H9 (cell line): ENCODE measurements at regions not wholly inside any gene's neighbourhood (a gene's known extent, or its start where the extent isn't known, plus 50 kb on each side); places are given as distances from the start of the nearest gene placed in this dataset.

Source experiments
- DNase-seq: peaks from one replicate; pipeline ENCODE4 v3.0.0-alpha.2; 2017
- H2AFZ ChIP-seq: one replicate; pipeline ENCODE4 v1.6.1; 2013; ENCODE audit warnings: mild to moderate bottlenecking, low read length, control low read depth, moderate library complexity
- H2AK5ac ChIP-seq: 2 replicates; pipeline ENCODE4 v1.6.1; 2013; ENCODE audit warnings: low read length, control low read depth, mixed read lengths; ENCODE audit not compliant: insufficient read length
- H2BK120ac ChIP-seq: one replicate; pipeline ENCODE4 v1.6.1; 2013; ENCODE audit warnings: low read depth, mild to moderate bottlenecking, low read length, control low read depth, inconsistent platforms; ENCODE audit not compliant: poor library complexity, severe bottlenecking
- H2BK12ac ChIP-seq: 2 replicates; pipeline ENCODE4 v1.6.1; 2013; ENCODE audit warnings: low read length, control low read depth, mixed read lengths, low read depth; ENCODE audit not compliant: insufficient read length
- H2BK15ac ChIP-seq: 2 replicates; pipeline ENCODE4 v1.6.1; 2013; ENCODE audit warnings: low read depth, low read length, control low read depth
- H2BK20ac ChIP-seq: one replicate; pipeline ENCODE4 v1.6.1; 2013; ENCODE audit warnings: low read depth, mild to moderate bottlenecking, low read length, control low read depth, inconsistent platforms; ENCODE audit not compliant: poor library complexity, severe bottlenecking
- H2BK5ac ChIP-seq: 2 replicates; pipeline ENCODE4 v1.6.1; 2013; ENCODE audit warnings: low read length, control low read depth, mixed read lengths; ENCODE audit not compliant: insufficient read length
- H3K14ac ChIP-seq: 2 replicates; pipeline ENCODE4 v1.6.1; 2013; ENCODE audit warnings: low read length, control low read depth; ENCODE audit not compliant: insufficient read depth
- H3K18ac ChIP-seq: 2 replicates; pipeline ENCODE4 v1.6.1; 2013; ENCODE audit warnings: low read depth, mild to moderate bottlenecking, mixed read lengths, low read length, control low read depth; ENCODE audit not compliant: insufficient read length
- H3K23ac ChIP-seq: 2 replicates; pipeline ENCODE4 v1.6.1; 2013; ENCODE audit warnings: low read length, control low read depth, mixed read lengths, low read depth; ENCODE audit not compliant: insufficient read length
- H3K23me2 ChIP-seq: 2 replicates; pipeline ENCODE4 v1.6.1; 2013; ENCODE audit warnings: low read depth, mild to moderate bottlenecking, mixed read lengths, low read length, control low read depth; ENCODE audit not compliant: insufficient read length, poor library complexity, severe bottlenecking
- H3K27ac ChIP-seq: 2 replicates; pipeline ENCODE4 v1.5.1; 2013; ENCODE audit warnings: low read length, control low read depth, mixed read lengths, low read depth; ENCODE audit not compliant: insufficient read length
- H3K27me3 ChIP-seq: 2 replicates; pipeline ENCODE4 v1.6.1; 2013; ENCODE audit warnings: low read length, control low read depth, inconsistent platforms; ENCODE audit not compliant: insufficient read depth
- H3K4ac ChIP-seq: 2 replicates; pipeline ENCODE4 v1.6.1; 2013; ENCODE audit warnings: low read depth, mild to moderate bottlenecking, control low read depth, inconsistent platforms, low read length, moderate library complexity
- H3K4me1 ChIP-seq: 2 replicates; pipeline ENCODE4 v1.6.1; 2013; ENCODE audit warnings: low read length, control low read depth, inconsistent platforms; ENCODE audit not compliant: insufficient read depth
- H3K4me2 ChIP-seq: 2 replicates; pipeline ENCODE4 v1.6.1; 2013; ENCODE audit warnings: low read length, control low read depth, mixed read lengths; ENCODE audit not compliant: insufficient read length, insufficient read depth
- H3K56ac ChIP-seq: 2 replicates; pipeline ENCODE4 v1.6.1; 2013; ENCODE audit warnings: low read depth, mild to moderate bottlenecking, mixed read lengths, low read length, control low read depth; ENCODE audit not compliant: insufficient read length
- H3K79me1 ChIP-seq: 2 replicates; pipeline ENCODE4 v1.6.1; 2013; ENCODE audit warnings: low read depth, mild to moderate bottlenecking, moderate library complexity, low read length, control low read depth, inconsistent platforms; ENCODE audit not compliant: insufficient read depth, poor library complexity, severe bottlenecking
- H3K79me2 ChIP-seq: 2 replicates; pipeline ENCODE4 v1.6.1; 2013; ENCODE audit warnings: low read length, control low read depth, inconsistent platforms; ENCODE audit not compliant: insufficient read depth
- H3K9ac ChIP-seq: 2 replicates; pipeline ENCODE4 v1.6.1; 2013; ENCODE audit warnings: low read length, control low read depth, mixed read lengths; ENCODE audit not compliant: insufficient read length; ENCODE audit errors: extremely low read depth
- H3K9me3 ChIP-seq: one replicate; pipeline ENCODE4 v1.6.1; 2013; ENCODE audit warnings: low read depth, low read length, inconsistent platforms; ENCODE audit not compliant: control insufficient read depth
- H3T11ph ChIP-seq: one replicate; pipeline ENCODE4 v1.6.1; 2013; ENCODE audit warnings: mild to moderate bottlenecking, low read length, control low read depth, inconsistent platforms
- H4K20me1 ChIP-seq: one replicate; pipeline ENCODE4 v1.6.1; 2013; ENCODE audit not compliant: control insufficient read depth, insufficient read length, insufficient read depth
- H4K5ac ChIP-seq: 2 replicates; pipeline ENCODE4 v1.6.1; 2013; ENCODE audit warnings: low read depth, mild to moderate bottlenecking, mixed read lengths, low read length, control low read depth; ENCODE audit not compliant: insufficient read length
- H4K8ac ChIP-seq: replicated peaks from 2 replicates; pipeline ENCODE4 v1.6.1; 2013; ENCODE audit warnings: low read length, control low read depth, mixed read lengths, low read depth; ENCODE audit not compliant: insufficient read length
- H4K91ac ChIP-seq: 2 replicates; pipeline ENCODE4 v1.6.1; 2013; ENCODE audit warnings: low read depth, mild to moderate bottlenecking, moderate library complexity, mixed read lengths, low read length, control low read depth; ENCODE audit not compliant: insufficient read length
- H3K27ac Mint-ChIP-seq, 3 experiments: 2 replicates in 2 of 3; 3 replicates in 1 of 3; pipeline ENCODE4 v1.8.0; 2020 to 2021; ENCODE audit warnings: mixed read lengths in 3 of 3, mild to moderate bottlenecking in 1 of 3, moderate library complexity in 1 of 3
- H3K27me3 Mint-ChIP-seq: 2 replicates; pipeline ENCODE4 v1.8.0; 2021; ENCODE audit warnings: low read depth, mild to moderate bottlenecking, moderate library complexity, mixed read lengths
- H3K36me3 Mint-ChIP-seq, 3 experiments: 2 replicates in 2 of 3; 3 replicates in 1 of 3; pipeline ENCODE4 v1.8.0; 2020 to 2021; ENCODE audit warnings: low read depth in 3 of 3, mixed read lengths in 3 of 3; ENCODE audit not compliant: insufficient read depth in 1 of 3
- H3K4me1 Mint-ChIP-seq, 2 experiments: 2 replicates each; pipeline ENCODE4 v1.8.0; 2020; ENCODE audit warnings: mixed read lengths in 2 of 2
- H3K4me3 Mint-ChIP-seq, 2 experiments: 2 replicates in 1 of 2; 3 replicates in 1 of 2; pipeline ENCODE4 v1.8.0; 2020 to 2021; ENCODE audit warnings: mild to moderate bottlenecking in 2 of 2, mixed read lengths in 2 of 2, moderate library complexity in 1 of 2
- H3K9me3 Mint-ChIP-seq, 2 experiments: 2 replicates in 1 of 2; 3 replicates in 1 of 2; pipeline ENCODE4 v1.8.0; 2020; ENCODE audit warnings: mild to moderate bottlenecking in 2 of 2, mixed read lengths in 2 of 2, moderate library complexity in 1 of 2
- CTCF ChIP-seq: fragments of 200-600 bp; sonication (generic); conservative IDR thresholded peaks from 3 replicates; pipeline ENCODE4 v1.8.0; 2021; ENCODE audit warnings: antibody characterized with exemption, mild to moderate bottlenecking

DNA sequence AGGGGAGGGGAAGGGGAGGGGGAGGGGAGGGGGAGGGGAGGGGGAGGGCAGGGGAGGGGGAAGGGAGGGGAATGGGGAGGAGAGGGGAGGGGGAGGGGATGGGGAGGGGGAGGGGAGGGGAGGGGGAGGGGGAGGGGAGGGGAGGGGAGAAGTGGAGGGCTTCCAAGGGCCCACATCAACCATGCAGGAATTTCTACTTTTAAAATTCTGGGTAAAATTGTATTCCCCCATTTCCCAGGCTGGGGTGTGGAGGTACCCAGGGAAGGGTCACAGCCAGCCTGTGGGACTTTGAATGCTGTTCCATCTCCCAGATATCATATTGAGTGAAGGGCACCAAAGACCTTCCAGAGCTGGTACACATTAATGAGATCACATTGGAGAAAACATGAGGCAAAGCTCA is 126.9 kb upstream of the ETS2 start:
- Histone ChIP-seq H2BK12ac (no peak overlapping the region), H3K79me2 (no peaks in the 10 kb centered on the region), H3K4me2 (no peak overlapping the region), H4K5ac (no peak overlapping the region), H2AFZ (no peak overlapping the region), H3K9ac (no peak overlapping the region), H3K23ac (no peak overlapping the region), H3K18ac (no peak overlapping the region), H3K79me1 (no peaks in the 10 kb centered on the region), H3K4ac (no peak overlapping the region), H2BK5ac (no peak overlapping the region), H3K56ac (no peak overlapping the region), H4K91ac (no peak overlapping the region), H2AK5ac (no peak overlapping the region), H3K27me3 (no peaks in the 10 kb centered on the region), H3K4me1 (no peaks in the 10 kb centered on the region), H2BK120ac (no peak overlapping the region), H3K14ac (no peak overlapping the region), H3K9me3 (no peaks in the 10 kb centered on the region), H4K8ac (no peak overlapping the region), H2BK15ac (no peak overlapping the region), H3K27ac (no peak overlapping the region), H4K20me1 (no peaks in the 10 kb centered on the region), H3T11ph (no peak overlapping the region), H3K23me2 (no peaks in the 10 kb centered on the region), H2BK20ac (no peak overlapping the region)
- Mint-ChIP-seq H3K4me1 (peaks cover 2 to 5% of the 10 kb centered on the region in 2 experiments; a peak in 3 of 4 replicates), H3K27ac (no peak overlapping the region), H3K9me3 (peaks cover 0 to 3% of the 10 kb centered on the region in 2 experiments; a peak in 2 of 5 replicates), H3K27me3 (peaks cover 4% of the 10 kb centered on the region), H3K4me3 (no peak overlapping the region), H3K36me3 (no peaks in the 10 kb centered on the region)
- DNase-seq, result no peak
- TF ChIP-seq CTCF, result no peak
